Ovary (tissue), 3 donors: ENCODE measurements at regions not wholly inside any gene's neighbourhood (a gene's known extent, or its start where the extent isn't known, plus 50 kb on each side); places are given as distances from the start of the nearest gene placed in this dataset.

ENCODE experiments used
- CTCF ChIP-seq, 3 donors: fragments of 450-650 bp in 2 of 3; fragments of 200-600 bp in 1 of 3; IDR thresholded peaks; one replicate each; pipeline versions ENCODE4 v1.5.1 to v1.8.0; 2016 to 2022; ENCODE audit warnings: antibody characterized with exemption in 3 of 3, mild to moderate bottlenecking in 1 of 3
- POLR2A ChIP-seq: fragments of 450-650 bp; IDR thresholded peaks from one replicate; pipeline ENCODE4 v1.6.1; 2017; ENCODE audit warnings: antibody characterized with exemption, mild to moderate bottlenecking, moderate library complexity
- donor health status: DM: no; HTN: no; CAD: no.

GRCh38 chr6:12594530-12594893, 122.1 kb upstream of the PHACTR1 start:
- TF ChIP-seq CTCF (IDR thresholded peaks at IDR 0.05): no peak
- no peak for TF ChIP-seq POLR2A
